ENCODE measurements at regions not wholly inside any gene's neighbourhood (a gene's known extent, or its start where the extent isn't known, plus 50 kb on each side); places are given as distances from the start of the nearest gene placed in this dataset.

DNA sequence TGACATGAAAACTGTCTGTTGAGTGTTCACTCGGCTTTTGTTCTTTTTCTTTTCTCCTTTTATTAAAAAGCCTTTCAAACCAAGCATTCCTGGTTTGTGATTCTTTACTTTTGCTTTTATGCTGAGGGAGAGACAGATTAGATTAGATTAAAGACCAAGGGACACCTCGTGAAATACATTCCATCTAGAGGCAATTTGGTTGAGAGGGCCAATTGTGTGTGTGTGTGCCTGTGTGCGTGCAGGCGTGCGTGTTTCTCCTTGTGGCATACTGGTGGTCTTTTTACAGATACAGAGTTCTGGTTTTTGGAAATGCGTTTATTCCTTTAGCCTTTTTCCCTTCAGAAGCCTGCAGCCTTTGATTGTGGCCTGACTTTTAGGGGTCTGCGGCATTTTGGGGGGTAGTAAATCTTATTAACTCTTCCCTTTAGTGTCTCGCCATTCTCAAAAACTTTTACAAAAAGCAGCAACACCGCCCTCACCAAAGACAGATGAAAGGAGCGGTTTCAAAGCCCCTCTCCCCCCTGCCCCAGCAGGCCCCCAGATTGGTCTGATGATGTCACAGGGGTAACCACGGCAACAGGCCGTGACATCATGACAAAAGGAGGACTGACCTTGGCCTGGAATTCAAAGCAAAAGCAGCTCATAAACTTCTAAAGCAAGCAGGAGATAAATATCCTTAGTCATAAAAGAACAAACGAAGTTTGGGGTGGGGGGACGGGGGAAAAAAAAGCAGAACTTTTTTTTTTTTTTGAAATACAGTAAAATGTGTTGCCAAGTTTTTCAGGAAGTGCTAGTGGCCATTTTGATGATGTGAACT, 84.1 kb upstream of the TBX3 start:
- TF ChIP-seq, protein P1, sequence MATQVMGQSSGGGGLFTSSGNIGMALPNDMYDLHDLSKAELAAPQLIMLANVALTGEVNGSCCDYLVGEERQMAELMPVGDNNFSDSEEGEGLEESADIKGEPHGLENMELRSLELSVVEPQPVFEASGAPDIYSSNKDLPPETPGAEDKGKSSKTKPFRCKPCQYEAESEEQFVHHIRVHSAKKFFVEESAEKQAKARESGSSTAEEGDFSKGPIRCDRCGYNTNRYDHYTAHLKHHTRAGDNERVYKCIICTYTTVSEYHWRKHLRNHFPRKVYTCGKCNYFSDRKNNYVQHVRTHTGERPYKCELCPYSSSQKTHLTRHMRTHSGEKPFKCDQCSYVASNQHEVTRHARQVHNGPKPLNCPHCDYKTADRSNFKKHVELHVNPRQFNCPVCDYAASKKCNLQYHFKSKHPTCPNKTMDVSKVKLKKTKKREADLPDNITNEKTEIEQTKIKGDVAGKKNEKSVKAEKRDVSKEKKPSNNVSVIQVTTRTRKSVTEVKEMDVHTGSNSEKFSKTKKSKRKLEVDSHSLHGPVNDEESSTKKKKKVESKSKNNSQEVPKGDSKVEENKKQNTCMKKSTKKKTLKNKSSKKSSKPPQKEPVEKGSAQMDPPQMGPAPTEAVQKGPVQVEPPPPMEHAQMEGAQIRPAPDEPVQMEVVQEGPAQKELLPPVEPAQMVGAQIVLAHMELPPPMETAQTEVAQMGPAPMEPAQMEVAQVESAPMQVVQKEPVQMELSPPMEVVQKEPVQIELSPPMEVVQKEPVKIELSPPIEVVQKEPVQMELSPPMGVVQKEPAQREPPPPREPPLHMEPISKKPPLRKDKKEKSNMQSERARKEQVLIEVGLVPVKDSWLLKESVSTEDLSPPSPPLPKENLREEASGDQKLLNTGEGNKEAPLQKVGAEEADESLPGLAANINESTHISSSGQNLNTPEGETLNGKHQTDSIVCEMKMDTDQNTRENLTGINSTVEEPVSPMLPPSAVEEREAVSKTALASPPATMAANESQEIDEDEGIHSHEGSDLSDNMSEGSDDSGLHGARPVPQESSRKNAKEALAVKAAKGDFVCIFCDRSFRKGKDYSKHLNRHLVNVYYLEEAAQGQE (IDR thresholded peaks at IDR 0.05; ENCODE audit: low read depth), result no peak
- TF ChIP-seq ZNF274 (IDR thresholded peaks at IDR 0.05; ENCODE audit: low read depth, low read length) (no peak), JUND (IDR thresholded peaks at IDR 0.05) (no peak), POLR2A (IDR thresholded peaks at IDR 0.05; ENCODE audit: borderline replicate concordance, extremely low read depth, insufficient read depth, insufficient read length) (no peak), TCF7L2 (IDR thresholded peaks at IDR 0.05; ENCODE audit: borderline replicate concordance, extremely low read depth, insufficient read depth, insufficient read length) (no peak), EZH2 (IDR thresholded peaks at IDR 0.05) (no peak), ELF1 (IDR thresholded peaks at IDR 0.05; ENCODE audit: borderline replicate concordance, low read depth) (no peak), SIN3A (IDR thresholded peaks at IDR 0.05; ENCODE audit: low read depth) (no peak), POLR2AphosphoS5 (IDR thresholded peaks at IDR 0.05; ENCODE audit: low read depth, low read length) (no peak), CBX3 (IDR thresholded peaks at IDR 0.05; ENCODE audit: low read depth) (no peak), CEBPB (IDR thresholded peaks at IDR 0.05; ENCODE audit: low read depth) (no peak), FOSL1 (IDR thresholded peaks at IDR 0.05; ENCODE audit: low read depth) (no peak), RAD21 (IDR thresholded peaks at IDR 0.05; ENCODE audit: low read depth) (no peak), YY1 (IDR thresholded peaks at IDR 0.05; ENCODE audit: extremely low read depth, insufficient replicate concordance, low read depth, low read length) (no peak), ZFX (IDR thresholded peaks at IDR 0.05) (no peak), SRF (IDR thresholded peaks at IDR 0.05; ENCODE audit: low read depth) (no peak)
- TF ChIP-seq, protein P2, sequence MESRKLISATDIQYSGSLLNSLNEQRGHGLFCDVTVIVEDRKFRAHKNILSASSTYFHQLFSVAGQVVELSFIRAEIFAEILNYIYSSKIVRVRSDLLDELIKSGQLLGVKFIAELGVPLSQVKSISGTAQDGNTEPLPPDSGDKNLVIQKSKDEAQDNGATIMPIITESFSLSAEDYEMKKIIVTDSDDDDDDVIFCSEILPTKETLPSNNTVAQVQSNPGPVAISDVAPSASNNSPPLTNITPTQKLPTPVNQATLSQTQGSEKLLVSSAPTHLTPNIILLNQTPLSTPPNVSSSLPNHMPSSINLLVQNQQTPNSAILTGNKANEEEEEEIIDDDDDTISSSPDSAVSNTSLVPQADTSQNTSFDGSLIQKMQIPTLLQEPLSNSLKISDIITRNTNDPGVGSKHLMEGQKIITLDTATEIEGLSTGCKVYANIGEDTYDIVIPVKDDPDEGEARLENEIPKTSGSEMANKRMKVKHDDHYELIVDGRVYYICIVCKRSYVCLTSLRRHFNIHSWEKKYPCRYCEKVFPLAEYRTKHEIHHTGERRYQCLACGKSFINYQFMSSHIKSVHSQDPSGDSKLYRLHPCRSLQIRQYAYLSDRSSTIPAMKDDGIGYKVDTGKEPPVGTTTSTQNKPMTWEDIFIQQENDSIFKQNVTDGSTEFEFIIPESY (IDR thresholded peaks at IDR 0.05; ENCODE audit: extremely low read depth, insufficient replicate concordance, low read length), result no peak
- TF ChIP-seq, protein P3, sequence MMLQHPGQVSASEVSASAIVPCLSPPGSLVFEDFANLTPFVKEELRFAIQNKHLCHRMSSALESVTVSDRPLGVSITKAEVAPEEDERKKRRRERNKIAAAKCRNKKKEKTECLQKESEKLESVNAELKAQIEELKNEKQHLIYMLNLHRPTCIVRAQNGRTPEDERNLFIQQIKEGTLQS (IDR thresholded peaks at IDR 0.05), result no peak
- no peaks in the 10 kb centered on the region for H3K79me2 ChIP-seq (ENCODE audit: insufficient read depth, low read length)
- no peaks in the 10 kb centered on the region for H3K9me3 ChIP-seq (ENCODE audit: control insufficient read depth in 1 of 2, insufficient read depth in 1 of 2, low read depth in 1 of 2, low read length in 2 of 2)
- CTCF ChIA-PET, result no interaction called here
- no peaks in the 10 kb centered on the region for H3K27me3 ChIP-seq (ENCODE audit: insufficient read depth, low read length)
- no TSS peak for BruUV-seq (replicated peaks)
- H3K9me2 ChIP-seq (ENCODE audit: insufficient read depth), result no peaks in the 10 kb centered on the region
- intact Hi-C loops (cut with micrococcal nuclease), result no loop called here
- H3K4me3 ChIP-seq (replicated peaks in 1 of 2; ENCODE audit: low read depth in 1 of 2, low read length in 2 of 2), result no peak overlapping the region
- H3K9ac ChIP-seq (ENCODE audit: low read length), result no peak overlapping the region
- RAD21 ChIA-PET (ENCODE audit: low non-redundant PET in 1 of 2, low total read pairs in 2 of 2, uncharacterized antibody in 2 of 2, unreplicated experiment in 2 of 2), result no interaction called here
- no peak overlapping the region for H2AFZ ChIP-seq (ENCODE audit: low read depth, low read length, poor library complexity, severe bottlenecking)
- H3K36me3 ChIP-seq (ENCODE audit: control insufficient read depth in 1 of 2, insufficient read depth in 2 of 2, low read length in 2 of 2), result no peaks in the 10 kb centered on the region
- POLR2A ChIA-PET, result no interaction called here
- DNase-seq (ENCODE audit: low read depth, low spot score) (no peak), ATAC-seq (no peak)
- H4K20me1 ChIP-seq (ENCODE audit: insufficient read depth), result no peaks in the 10 kb centered on the region
- H3K4me1 ChIP-seq (ENCODE audit: control insufficient read depth in 1 of 2, insufficient read depth in 2 of 2, low read length in 2 of 2), result no peaks in the 10 kb centered on the region
- no peak overlapping the region for H3K4me2 ChIP-seq (ENCODE audit: low read length)
- no peak overlapping the region for H3K27ac ChIP-seq (ENCODE audit: low read depth, low read length)

Data from HCT116 (cell line).